ENCODE measurements at regions not wholly inside any gene's neighbourhood (a gene's known extent, or its start where the extent isn't known, plus 50 kb on each side); places are given as distances from the start of the nearest gene placed in this dataset.

- no peak for TF ChIP-seq CTCF (IDR thresholded peaks at IDR 0.05)
- TF ChIP-seq POLR2AphosphoS5 (IDR thresholded peaks at IDR 0.05), result no peak
- TF ChIP-seq POLR2A (IDR thresholded peaks at IDR 0.05), result no peak
These were observed 118.1 kb downstream of the GLRX3 start for GRCh38 chr10:130254243-130254642.
